HG03442 (cell line): ENCODE measurements at regions not wholly inside any gene's neighbourhood (a gene's known extent, or its start where the extent isn't known, plus 50 kb on each side); places are given as distances from the start of the nearest gene placed in this dataset.

Source experiments
- ATAC-seq: cut with Tn5 transposase; IDR thresholded peaks from one replicate; pipeline ENCODE4 v1.9.1; 2021; ENCODE audit warnings: mild to moderate bottlenecking, moderate library complexity; ENCODE audit not compliant: unreplicated experiment

DNA sequence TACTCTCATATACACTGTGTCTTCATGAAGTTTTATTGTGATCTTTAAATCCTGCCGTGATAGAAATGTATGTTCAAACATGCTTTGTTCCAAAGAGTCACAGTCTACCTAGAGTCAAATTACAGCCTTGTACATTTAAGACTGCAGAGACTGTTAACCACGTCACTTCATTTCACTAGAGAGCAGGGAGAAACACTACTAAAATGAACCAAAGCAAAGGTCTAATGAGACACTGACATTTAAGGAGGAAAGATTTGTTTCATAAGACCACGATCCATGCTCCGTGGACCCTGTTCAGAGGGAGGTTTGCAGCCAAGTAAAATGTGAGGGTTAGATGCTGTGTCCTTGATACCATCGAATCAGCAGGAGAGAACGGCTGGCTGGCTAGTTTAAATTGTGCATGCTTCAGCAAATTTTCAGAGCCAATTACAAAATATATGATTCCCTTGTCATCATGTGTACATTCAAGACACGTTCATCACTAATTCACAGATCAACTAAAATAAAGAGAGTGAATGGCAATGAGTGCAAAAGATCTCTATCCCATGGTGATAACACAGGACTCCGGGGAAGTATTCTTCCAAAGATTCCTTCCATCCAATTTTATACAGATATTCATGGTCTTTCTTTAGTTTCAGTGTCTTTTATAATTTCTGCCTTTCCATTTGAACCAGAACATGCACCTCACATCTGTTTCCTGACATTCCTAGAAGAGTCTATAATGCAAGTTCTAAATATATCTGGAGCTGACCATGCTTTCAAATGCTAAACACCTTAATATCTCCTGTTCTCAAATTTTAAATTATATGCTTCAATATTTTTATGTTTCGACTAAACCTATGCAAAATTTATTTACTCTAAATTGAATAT is 960.9 kb upstream of the FAT3 start:
- ATAC-seq, result no peak

DNA sequence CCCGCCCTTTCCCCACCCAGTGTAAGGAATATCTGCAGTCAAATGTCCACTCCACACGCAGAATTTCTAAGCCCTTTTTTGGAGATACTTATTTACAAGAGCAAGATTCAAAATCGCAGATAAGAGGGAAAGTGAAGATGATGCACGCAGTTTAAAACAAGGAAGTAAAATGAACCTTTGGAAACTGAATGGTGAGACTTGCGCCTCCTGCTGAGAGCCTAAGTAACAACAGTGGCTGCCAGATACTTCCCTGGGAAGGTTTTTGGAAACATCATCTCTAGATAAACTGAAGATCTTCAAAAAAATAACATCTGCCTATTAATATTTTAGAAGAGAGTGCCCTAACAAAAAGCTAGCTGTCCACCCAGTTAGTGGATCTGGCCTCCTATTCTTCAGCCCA is 963.1 kb upstream of the FAT3 start:
- ATAC-seq, result no peak

DNA sequence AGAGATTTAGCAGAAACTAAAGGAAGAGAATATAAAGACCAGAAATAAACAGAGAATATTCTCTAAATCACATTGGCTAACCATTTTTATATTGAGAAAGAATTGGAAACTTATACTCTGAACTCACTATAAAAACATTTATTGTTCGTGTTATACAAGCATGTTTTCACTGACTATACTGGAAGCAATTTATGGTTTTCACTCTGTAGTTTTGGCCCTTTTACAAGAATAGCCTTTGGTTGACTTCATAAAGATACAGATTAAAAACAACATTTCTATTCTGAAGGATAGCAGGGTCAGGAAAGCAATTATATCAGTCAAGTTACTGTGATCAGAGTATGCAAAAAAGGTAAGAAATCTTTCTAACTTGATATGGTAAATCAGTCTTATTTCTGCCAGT is 965.7 kb upstream of the FAT3 start:
- no peak for ATAC-seq

DNA sequence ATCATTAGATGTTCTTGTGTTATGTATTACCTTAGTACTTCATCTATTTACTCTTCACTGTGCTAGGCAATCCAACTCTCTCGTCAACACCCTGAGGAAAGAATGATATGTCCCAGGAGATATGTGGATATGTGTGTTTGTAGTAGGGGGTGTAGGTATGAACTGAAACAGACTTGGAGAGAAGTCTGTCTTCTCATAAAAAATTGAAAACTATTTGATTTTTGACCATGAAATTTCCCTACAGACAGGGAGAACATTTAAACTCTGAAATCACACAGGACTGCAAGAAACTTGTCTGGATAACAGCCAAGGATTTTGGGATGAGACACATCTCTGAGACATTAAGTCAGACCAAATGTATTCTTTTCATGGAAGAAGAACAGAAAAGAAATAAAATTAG is 967.0 kb upstream of the FAT3 start:
- no peak for ATAC-seq

DNA sequence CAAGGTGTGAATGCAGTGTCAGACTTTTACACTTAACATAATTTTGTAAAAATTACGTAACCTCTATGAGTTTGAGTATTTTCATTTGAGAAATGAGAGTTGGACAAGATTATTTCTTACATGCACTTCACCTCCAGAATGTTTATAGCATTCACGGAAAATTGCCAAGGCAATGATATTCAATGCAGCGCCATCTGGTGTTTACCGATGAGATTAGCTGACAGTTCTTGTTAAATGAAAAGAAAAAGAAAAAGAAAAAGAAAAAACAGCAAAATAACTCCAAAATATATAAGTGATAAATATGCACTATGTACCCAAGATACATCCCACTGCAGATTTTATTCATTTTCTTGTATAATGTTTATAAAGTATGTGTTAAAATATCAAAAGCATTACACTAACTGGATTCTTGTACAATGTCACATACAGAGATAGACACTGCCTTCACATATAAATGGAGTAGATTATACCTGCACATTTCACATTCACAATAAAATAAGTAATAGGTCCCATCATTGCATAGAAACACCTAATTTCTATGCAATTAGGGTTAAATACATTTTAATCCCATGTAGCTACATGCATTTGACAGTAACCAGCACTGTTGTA is 976.3 kb upstream of the FAT3 start:
- ATAC-seq, result peak; percentile 52

DNA sequence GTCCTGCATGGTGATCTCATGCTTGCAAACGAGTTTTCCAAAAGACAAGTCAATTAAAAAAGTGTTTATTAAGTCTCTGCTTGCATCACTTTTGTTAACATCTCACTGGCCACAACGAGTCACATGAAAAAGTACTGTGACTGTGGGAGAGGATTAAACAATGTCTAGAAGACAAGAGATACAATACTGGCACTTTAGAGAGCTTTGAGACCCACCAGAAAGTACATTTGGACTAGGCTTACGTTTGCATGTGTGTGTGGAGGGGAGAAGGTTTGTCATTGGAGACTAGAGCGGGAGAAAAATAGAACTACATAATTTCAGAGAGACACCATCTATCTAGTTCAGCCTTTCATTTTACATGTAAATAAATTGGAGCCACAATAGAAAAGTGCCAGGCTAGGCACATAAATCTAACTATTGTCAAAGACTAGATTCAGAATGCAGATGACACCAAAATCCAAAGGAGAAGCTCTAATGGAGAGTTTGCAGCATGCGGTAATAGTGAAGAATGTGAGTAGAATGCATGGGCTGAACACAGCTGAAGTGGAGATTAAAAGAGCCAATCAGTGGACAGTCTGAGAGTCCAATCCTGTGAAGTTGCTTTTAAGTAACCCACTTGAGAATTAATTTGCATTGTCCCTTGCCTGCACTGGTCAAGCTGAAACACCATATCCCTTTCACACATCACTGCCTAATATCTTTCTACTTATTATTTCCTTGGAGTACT is 977.4 kb upstream of the FAT3 start:
- no peak for ATAC-seq

DNA sequence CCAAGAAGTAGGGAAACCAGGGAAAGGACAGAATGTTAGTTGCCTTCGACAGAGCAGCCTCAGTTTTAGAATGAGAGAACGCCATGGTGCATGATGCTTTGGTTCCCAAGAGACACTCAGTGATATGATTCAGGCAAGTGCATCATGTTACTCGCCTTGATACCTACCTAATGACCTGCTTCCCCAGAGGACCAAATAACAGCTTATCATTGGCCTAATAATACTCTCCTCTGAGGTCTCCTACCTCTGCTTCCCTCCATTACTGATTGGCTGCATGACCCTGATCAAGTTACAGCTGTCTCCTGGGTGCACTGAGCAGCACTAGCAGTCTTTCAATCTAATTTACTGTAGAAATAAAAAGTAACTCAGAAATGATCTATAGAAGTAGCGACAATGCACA is 979.7 kb upstream of the FAT3 start:
- ATAC-seq, result no peak

DNA sequence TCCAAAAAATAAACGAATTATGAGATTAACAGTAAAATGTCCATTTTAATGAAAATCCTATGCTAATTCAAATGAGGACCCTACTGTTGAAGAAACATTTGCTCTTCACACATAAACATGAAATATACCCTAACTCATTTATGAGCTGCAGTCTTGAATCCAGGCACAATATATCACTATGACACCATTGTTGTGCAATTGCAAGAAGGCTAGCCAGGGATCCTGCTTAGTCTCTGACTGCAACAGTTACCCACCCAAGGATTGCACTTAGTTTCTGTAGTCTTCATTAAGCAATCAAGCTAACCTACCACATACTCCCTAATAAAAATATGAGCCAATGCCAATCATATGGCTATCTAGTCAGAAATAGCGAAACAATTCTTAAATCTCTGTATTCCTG is 981.0 kb upstream of the FAT3 start:
- ATAC-seq, result no peak

DNA sequence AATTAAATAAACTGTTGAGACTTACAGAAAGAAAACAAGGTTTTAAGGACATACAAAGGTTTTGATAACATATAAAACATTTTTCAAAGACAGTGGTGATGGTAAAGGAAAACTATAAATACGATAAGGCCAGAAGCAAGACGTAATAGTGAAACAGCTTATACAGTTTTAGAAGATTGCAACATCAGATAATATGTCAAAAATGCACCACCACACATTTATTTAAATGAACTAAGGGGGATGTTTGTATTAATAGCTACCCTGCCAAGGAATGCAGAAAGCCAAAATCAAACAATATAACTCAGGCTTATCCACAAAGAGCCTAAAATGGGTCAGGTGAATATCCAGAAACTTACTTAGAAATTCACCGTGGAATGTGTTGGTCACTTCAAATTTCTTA is 981.6 kb upstream of the FAT3 start:
- no peak for ATAC-seq

DNA sequence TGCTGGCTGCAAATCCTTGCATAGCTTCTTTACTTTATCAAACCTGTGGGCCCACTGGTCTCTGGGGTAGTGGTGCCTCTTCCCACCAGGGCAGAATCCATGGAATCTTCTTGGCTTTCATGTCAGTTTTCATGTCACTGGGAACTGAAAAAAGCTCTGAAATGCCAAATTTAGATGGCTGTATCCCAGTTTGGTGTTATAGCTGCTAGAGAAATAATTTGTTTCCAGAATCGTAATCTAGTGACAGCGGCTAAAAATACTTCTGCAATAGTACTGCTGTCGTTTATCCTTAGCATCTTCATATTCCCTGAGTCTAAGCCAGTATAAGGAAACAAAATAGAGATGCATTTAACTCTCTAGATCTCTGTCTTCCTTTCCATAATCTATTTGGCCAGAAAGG is 983.4 kb upstream of the FAT3 start:
- ATAC-seq, result no peak

DNA sequence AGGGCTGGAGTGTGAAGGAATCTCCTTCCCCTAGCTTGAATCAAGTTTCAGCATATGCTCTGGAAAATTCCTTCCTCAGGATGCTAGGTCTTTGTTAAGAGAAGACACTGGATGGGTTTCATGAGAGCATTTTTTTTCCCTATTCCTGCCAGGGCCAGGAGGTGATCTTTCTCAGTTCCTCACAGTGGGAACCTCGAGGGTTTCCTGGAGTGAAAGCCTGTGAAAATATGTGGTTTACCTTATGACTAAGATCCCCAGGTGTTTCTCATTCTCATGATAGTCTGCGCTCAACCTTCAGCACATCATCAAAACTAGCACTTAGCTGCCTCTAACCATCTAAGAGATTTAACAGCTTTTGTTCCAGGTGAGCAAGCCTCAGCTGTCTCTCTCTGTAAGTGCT is 985.3 kb upstream of the FAT3 start:
- no peak for ATAC-seq

DNA sequence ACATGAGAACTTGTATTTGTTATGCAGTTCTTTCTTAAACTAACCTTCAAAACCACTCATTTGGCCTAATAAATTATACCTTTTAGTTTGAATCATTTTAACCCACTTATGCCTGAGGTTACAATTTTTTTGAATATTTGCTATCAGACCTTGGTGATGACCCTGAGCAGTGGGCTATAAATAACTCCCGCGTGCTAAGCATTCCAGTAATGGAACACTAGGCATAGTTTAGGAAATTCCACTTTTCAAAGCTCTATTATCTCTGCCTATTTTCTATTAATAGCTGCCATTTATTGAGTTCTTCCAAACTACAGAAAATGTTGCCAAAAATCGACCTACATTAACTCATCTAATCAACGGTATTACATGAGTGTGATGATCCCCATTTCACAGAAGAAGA is 993.4 kb upstream of the FAT3 start:
- ATAC-seq, result no peak

DNA sequence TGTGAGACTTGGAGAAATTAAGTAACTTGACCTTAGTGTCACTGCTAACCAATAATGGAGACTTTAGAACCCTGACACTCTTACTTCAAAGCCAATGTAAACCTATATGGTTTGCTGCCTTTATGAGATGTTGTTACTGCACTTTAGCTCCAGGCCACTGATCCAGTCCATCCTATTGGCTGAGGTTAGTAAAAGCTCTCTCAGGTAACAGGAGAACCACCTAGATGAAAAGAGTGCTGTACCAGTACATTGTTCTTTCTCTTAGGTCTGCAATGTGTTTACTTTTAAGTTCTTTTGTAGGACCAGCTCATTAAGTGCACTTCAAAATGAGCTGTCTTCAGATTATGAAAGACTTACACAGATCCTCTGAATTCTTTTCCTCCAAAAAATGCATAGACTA is 994.0 kb upstream of the FAT3 start:
- no peak for ATAC-seq

DNA sequence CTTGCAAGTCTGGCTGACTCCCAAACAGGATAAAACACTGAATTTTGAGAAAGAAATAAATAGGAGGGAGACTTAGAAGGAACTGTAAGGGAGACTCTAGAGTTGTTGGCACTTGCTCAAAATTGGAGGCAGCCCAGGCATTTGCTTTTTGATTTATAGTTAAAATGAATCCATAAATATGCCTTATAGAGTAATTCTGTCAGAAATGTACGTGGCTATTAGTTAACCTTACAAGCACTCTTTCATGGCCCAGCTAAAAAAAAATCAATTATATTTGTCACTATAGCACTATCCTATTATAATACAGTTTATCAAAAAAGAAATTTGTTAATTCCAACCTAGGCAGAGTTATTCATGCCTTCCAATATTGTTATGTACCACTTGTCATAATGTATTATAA is 1000.0 kb upstream of the CHORDC1 start:
- ATAC-seq, result no peak

DNA sequence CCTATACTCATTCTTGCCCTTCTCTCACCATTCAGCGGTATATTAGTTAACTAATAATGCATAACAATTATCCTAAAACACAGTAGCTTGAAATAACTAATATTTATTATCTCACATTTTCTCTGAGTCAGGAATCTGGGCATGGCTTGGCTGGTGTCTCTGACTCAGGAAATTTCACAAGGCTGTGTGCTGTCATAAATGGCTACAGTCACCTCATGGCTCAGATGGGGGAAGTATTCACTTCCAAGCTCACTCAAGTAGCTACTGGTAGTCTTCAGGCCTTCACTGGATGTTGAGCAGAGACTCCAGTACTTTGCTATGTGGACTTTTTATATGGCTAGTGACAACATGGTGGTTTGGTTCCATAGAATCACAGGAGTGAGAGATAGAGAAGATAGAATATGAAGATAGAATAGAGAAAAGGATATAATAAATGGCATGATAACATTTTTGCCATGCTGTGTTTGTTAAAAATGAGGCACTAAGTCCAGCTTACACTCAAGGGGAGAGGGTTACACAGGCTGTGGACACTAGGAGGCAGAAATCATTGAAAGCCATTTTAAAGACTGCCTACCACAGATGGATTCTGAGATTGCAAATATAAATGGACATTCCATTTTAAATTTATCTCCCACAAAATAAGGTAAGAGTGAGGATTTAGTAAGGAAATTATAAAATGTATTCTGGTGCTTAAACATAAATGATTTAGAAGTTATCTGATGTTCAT is 997.8 kb upstream of the CHORDC1 start:
- no peak for ATAC-seq

DNA sequence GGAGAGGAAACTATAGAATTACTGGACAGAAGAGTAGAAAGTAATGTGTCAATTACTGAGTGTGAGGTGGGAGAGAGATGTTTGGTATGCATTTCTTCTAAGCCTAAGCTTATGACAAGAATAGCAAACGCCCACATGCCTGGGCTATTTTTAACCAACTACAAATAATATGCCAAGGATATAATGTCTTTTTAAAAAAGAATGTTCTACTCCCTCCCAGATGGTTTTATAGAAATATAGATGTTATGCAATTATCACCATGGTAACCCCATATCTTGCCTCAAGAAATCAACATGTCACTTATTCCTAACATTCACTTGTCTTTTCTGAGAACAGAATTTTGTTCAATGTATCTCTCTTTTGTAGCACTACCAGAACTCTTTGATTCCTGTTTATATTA is 996.7 kb upstream of the CHORDC1 start:
- no peak for ATAC-seq

DNA sequence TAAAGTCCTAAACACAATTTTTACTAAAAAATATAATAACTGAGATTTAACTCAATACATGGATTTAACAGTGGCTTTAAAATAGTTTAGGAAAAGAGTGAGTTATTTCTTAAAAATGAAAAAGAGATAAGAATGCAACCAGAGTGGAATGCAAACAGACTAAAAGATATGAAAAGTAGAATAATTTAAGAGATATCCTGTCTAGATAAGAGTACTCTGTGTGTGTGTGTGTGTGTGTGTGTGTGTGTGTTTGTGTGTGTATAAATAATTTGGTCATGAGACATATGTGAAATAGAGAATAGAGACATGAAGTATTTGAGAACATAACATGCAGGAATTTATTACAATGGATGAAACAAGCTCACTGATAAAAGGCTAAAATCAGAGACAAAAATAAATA is 986.9 kb upstream of the CHORDC1 start:
- no peak for ATAC-seq

DNA sequence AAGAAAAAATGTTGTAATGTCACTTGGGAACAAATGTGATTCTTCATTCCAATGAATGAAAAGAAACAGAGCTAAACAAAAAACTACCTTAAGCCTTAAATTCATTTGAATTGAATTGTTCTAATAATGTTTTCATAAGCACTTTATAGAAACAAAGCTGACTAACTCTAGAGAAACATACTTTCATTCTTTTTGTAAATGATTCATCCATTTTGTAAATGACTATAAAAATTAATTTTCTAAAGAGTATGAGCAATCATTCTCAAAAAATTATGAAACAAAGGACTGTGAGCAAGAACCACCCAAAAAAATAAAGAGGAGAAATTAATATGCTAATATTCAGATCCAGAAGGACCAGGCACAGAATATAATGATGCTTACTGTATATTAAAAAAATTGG is 986.5 kb upstream of the CHORDC1 start:
- no peak for ATAC-seq

DNA sequence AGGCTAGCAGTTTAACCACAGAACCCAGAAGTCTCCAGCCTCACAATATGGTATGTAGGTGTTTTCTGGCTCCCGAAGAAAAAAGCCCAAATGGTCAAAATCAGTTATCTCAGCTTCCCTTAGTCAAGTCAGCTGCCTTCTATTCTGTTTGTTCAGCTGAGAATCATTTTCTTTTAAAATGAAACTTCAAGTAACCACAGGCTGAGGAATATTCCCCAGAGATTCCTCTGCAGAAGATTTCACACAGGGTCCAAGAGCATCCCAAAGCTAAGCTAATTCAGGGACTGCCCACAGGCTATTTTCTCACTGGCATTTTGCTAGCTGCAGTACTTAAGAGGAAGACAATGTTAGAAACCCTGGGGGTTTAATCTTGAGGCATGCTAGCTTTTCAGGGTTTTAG is 977.0 kb upstream of the CHORDC1 start:
- no peak for ATAC-seq

DNA sequence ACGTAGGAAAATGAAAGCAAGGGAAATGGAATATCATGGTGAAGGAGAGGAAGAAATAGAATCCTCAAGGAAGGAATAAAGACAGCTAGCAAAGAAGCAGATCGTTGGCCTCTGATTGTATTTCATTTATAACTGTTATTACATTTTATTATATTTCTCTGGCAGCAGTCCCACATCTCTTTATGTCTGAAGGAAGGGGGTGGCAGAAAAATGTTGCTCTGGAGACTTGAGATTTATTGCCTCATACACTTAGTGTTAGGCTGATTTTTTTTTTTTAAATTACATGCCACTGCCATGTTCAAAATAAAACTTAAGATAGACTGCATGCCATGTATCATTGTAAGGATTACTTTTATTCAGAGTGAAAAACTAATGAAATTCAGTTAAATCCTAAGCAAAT is 971.7 kb upstream of the CHORDC1 start:
- ATAC-seq, result no peak

DNA sequence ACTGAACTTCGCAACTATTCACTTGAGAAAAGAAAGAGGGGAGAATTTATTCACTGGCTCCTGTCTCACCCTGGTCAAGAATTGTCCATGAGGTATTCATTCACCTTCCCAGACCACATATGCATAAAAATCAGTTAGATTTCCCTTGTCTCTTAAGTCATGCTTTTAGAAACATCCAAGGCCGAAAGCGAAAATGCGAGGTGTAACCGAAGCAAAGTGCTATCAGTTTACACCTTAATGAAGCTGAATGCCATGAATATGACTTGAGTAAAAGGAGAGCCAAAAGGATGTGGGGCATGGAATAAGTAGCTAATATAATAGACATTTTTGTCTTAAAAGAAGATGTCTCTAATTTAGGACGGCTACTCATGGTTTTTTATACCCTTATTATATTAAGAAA is 965.6 kb upstream of the CHORDC1 start:
- ATAC-seq, result no peak
